Activated CD8-positive, alpha-beta T cell treated with anti-CD3 and anti-CD28 coated beads, Interleukin-2, amount 10 ng/mL, durations not matched to agents 7 days and 5 days (primary cell): ENCODE measurements at regions not wholly inside any gene's neighbourhood (a gene's known extent, or its start where the extent isn't known, plus 50 kb on each side); places are given as distances from the start of the nearest gene placed in this dataset.
"Not testable (repeated sequence)": the region's sequence is repeated elsewhere in the genome, so short reads cannot be mapped to it uniquely, and the experiment has no call there.

Experiments
- ATAC-seq: fragments of 150-1000 bp; cut with Tn5 transposase; one replicate; pipeline ENCODE4 v1.10.0; 2021; ENCODE audit warnings: moderate library complexity
- CTCF ChIA-PET: fragments of 350-600 bp; sonication (Branson Sonifier 250); formaldehyde crosslinking; loops from one replicate; lab custom pipeline; 2021; ENCODE audit warnings: antibody characterized with exemption; lab: Charles Lee
- POLR2A ChIA-PET: fragments of 350-600 bp; sonication (Branson Sonifier 250); formaldehyde crosslinking; loops from one replicate; lab custom pipeline; 2021; ENCODE audit warnings: antibody characterized with exemption; lab: Charles Lee
- DNase-seq: peaks from one replicate; pipeline ENCODE4 v3.0.0-alpha.2; 2020
- H3K27ac Mint-ChIP-seq: one replicate; pipeline ENCODE4 v1.8.0; 2021; ENCODE audit warnings: mild to moderate bottlenecking, mixed read lengths
- H3K27me3 Mint-ChIP-seq: one replicate; pipeline ENCODE4 v1.8.0; 2021; ENCODE audit warnings: low read depth, mixed read lengths
- H3K36me3 Mint-ChIP-seq: one replicate; pipeline ENCODE4 v1.8.0; 2021; ENCODE audit warnings: low read depth, mixed read lengths
- H3K4me1 Mint-ChIP-seq: one replicate; pipeline ENCODE4 v1.8.0; 2021; ENCODE audit warnings: low read depth, mixed read lengths
- H3K4me3 Mint-ChIP-seq: one replicate; pipeline ENCODE4 v1.8.0; 2021; ENCODE audit warnings: mild to moderate bottlenecking, mixed read lengths
- H3K9me3 Mint-ChIP-seq: one replicate; pipeline ENCODE4 v1.8.0; 2022; ENCODE audit warnings: mixed read lengths; ENCODE audit not compliant: insufficient read depth

GRCh38 chr6:144377586-144378210 is 92.6 kb downstream of the UTRN start:
- peak; percentile 76 for ATAC-seq
- CTCF ChIA-PET = no interaction called here
- Mint-ChIP-seq H3K9me3 (peaks cover 18% of the 10 kb centered on the region), H3K4me3 (no peak overlapping the region), H3K27me3 (no peaks in the 10 kb centered on the region), H3K4me1 (peaks cover 26% of the 10 kb centered on the region), H3K27ac (no peak overlapping the region), H3K36me3 (peaks cover 55% of the 10 kb centered on the region)
- peak; percentile 30 for DNase-seq
- POLR2A ChIA-PET = no interaction called here

GRCh38 chr6:144378437-144378836 is 93.3 kb downstream of the UTRN start:
- Mint-ChIP-seq H3K4me1 (peaks cover 26% of the 10 kb centered on the region), H3K4me3 (no peak overlapping the region), H3K36me3 (peaks cover 52% of the 10 kb centered on the region), H3K9me3 (peaks cover 18% of the 10 kb centered on the region), H3K27ac (no peak overlapping the region), H3K27me3 (no peaks in the 10 kb centered on the region)
- DNase-seq (no peak), ATAC-seq (no peak)
- POLR2A ChIA-PET = no interaction called here
- CTCF ChIA-PET = no interaction called here

- H3K9me3 Mint-ChIP-seq = peaks cover 18% of the 10 kb centered on the region
- ChIA-PET CTCF (no interaction called here), POLR2A (no interaction called here)
- no peaks in the 10 kb centered on the region for H3K27me3 Mint-ChIP-seq
- H3K4me1 Mint-ChIP-seq = peaks cover 29% of the 10 kb centered on the region
- no peak overlapping the region for H3K27ac Mint-ChIP-seq
- H3K4me3 Mint-ChIP-seq = no peak overlapping the region
- DNase-seq (no peak), ATAC-seq (no peak)
- peaks cover 56% of the 10 kb centered on the region for H3K36me3 Mint-ChIP-seq
Measured at GRCh38 chr6:144379356-144379755, 94.2 kb downstream of the UTRN start.

GRCh38 chr6:144381499-144381898 is 96.4 kb downstream of the UTRN start:
- H3K27me3 Mint-ChIP-seq, H3K27ac Mint-ChIP-seq, CTCF ChIA-PET, DNase-seq, POLR2A ChIA-PET, ATAC-seq, H3K4me3 Mint-ChIP-seq: not testable (repeated sequence)
- Mint-ChIP-seq H3K9me3 (peaks cover 18% of the 10 kb centered on the region), H3K4me1 (peaks cover 24% of the 10 kb centered on the region), H3K36me3 (peaks cover 56% of the 10 kb centered on the region)

- Mint-ChIP-seq H3K36me3 (peaks cover 56% of the 10 kb centered on the region), H3K4me3 (no peak overlapping the region), H3K4me1 (peaks cover 14% of the 10 kb centered on the region), H3K9me3 (peaks cover 18% of the 10 kb centered on the region), H3K27me3 (no peaks in the 10 kb centered on the region), H3K27ac (no peak overlapping the region)
- ChIA-PET POLR2A (no interaction called here), CTCF (no interaction called here)
- DNase-seq (no peak), ATAC-seq (no peak)
Measured at GRCh38 chr6:144383336-144383735, 98.2 kb downstream of the UTRN start.

- ATAC-seq (no peak), DNase-seq (no peak)
- peaks cover 14% of the 10 kb centered on the region for H3K4me1 Mint-ChIP-seq
- no peak overlapping the region for H3K4me3 Mint-ChIP-seq
- POLR2A ChIA-PET = interaction anchor here (0.7 kb wide), 1 partner anchor 25 kb away, joined by 3 read pairs; no protein-coding TSS in a partner anchor
- CTCF ChIA-PET = interaction anchor here (1.0 to 1.1 kb wide), 2 partner anchors 80 to 397 kb away, joined by 3 to 5 read pairs; no protein-coding TSS in a partner anchor
- peaks cover 53% of the 10 kb centered on the region for H3K36me3 Mint-ChIP-seq
- H3K9me3 Mint-ChIP-seq = peaks cover 18% of the 10 kb centered on the region
- H3K27ac Mint-ChIP-seq = no peak overlapping the region
- H3K27me3 Mint-ChIP-seq = no peaks in the 10 kb centered on the region
Measured at GRCh38 chr6:144384427-144384826, 99.3 kb downstream of the UTRN start.

DNA sequence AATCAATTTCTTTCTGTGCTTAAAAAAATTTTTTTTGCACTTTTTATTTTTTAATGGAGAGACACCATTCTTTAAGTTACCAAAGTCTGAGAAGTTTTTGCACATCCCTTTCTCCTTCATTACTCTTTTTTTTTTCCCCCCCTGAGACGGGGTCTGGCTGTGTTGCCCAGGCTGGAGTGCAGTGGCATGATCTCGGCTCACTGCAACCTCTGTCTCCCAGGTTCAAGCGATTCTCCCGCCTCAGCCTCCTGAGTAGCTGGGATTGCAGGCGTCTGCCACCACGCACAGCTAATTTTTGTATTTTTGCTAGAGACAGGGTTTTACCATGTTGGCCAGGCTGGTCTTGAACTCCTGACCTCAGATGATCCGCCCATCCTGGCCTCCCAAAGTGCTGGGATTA is 104.3 kb downstream of the UTRN start:
- ATAC-seq, DNase-seq, H3K9me3 Mint-ChIP-seq, H3K27me3 Mint-ChIP-seq, H3K27ac Mint-ChIP-seq, CTCF ChIA-PET, POLR2A ChIA-PET, H3K4me3 Mint-ChIP-seq: not testable (repeated sequence)
- Mint-ChIP-seq H3K36me3 (peaks cover 41% of the 10 kb centered on the region), H3K4me1 (peaks cover 24% of the 10 kb centered on the region)

GRCh38 chr6:144390202-144390601 is 105.1 kb downstream of the UTRN start:
- ATAC-seq (no peak), DNase-seq (no peak)
- Mint-ChIP-seq H3K27ac (no peak overlapping the region), H3K4me3 (no peak overlapping the region), H3K9me3 (no peaks in the 10 kb centered on the region), H3K27me3 (no peaks in the 10 kb centered on the region), H3K4me1 (peaks cover 21% of the 10 kb centered on the region), H3K36me3 (peaks cover 40% of the 10 kb centered on the region)
- ChIA-PET POLR2A (no interaction called here), CTCF (no interaction called here)

- no peak overlapping the region for H3K27ac Mint-ChIP-seq
- CTCF ChIA-PET = no interaction called here
Measured at GRCh38 chr6:144390886-144391285, 105.8 kb downstream of the UTRN start.

GRCh38 chr6:144392536-144392935 is 107.4 kb downstream of the UTRN start:
- H3K9me3 Mint-ChIP-seq = peaks cover 3% of the 10 kb centered on the region
- no peak for ATAC-seq
- H3K36me3 Mint-ChIP-seq = peaks cover 54% of the 10 kb centered on the region
- POLR2A ChIA-PET = no interaction called here
- H3K4me3 Mint-ChIP-seq = no peak overlapping the region
- no peaks in the 10 kb centered on the region for H3K27me3 Mint-ChIP-seq
- CTCF ChIA-PET = no interaction called here
- no peak for DNase-seq
- no peak overlapping the region for H3K27ac Mint-ChIP-seq
- H3K4me1 Mint-ChIP-seq = peaks cover 21% of the 10 kb centered on the region

More at GRCh38 chr6:144390886-144391285, 105.8 kb downstream of the UTRN start:
- DNase-seq (no peak), ATAC-seq (no peak)
- Mint-ChIP-seq H3K4me1 (peaks cover 21% of the 10 kb centered on the region), H3K36me3 (peaks cover 41% of the 10 kb centered on the region), H3K9me3 (no peaks in the 10 kb centered on the region), H3K4me3 (no peak overlapping the region), H3K27me3 (no peaks in the 10 kb centered on the region)
- POLR2A ChIA-PET = no interaction called here

DNA sequence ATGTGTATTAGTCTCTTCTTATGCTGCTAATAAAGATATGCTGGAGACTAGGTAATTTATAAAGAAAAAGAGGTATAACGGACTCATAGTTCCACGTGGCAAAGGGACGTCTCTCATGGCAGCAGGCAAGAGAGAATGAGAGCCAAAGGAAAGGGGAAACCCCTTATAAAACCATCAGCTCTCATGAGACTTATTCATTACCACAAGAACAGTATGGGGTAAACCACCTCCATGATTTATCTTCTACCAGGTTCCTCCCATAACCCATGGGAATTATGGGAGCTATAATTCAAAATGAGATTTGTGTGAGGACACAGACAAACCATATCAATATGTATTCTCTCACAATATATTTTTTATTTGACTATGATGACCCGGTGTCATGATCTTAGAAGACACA is 109.1 kb downstream of the UTRN start:
- ChIA-PET CTCF (no interaction called here), POLR2A (no interaction called here)
- Mint-ChIP-seq H3K36me3 (peaks cover 59% of the 10 kb centered on the region), H3K9me3 (peaks cover 12% of the 10 kb centered on the region), H3K27ac (no peak overlapping the region), H3K4me3 (no peak overlapping the region), H3K4me1 (peaks cover 17% of the 10 kb centered on the region), H3K27me3 (no peaks in the 10 kb centered on the region)
- DNase-seq = no peak
- ATAC-seq = no peak

DNA sequence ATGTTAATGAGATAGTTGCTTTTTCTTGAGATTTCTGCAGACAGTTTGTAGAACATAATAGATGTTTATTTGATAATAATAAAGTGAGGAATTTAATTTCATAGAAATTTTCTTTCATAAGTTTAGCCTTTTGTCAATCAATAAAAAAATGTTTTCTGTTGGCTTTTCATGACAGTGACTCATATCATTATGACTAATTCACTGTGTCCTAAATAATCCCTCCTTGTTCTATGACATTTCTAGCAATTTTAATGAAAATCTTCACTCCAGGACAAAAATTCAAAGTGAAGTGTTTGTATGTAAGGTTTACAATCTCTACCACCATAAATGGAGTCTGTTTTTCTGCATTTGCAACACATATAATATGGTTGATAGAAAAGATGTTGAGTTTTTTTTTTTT is 109.9 kb downstream of the UTRN start:
- peaks cover 65% of the 10 kb centered on the region for H3K36me3 Mint-ChIP-seq
- DNase-seq (no peak), ATAC-seq (no peak)
- H3K4me3 Mint-ChIP-seq = no peak overlapping the region
- H3K27me3 Mint-ChIP-seq = no peaks in the 10 kb centered on the region
- no peak overlapping the region for H3K27ac Mint-ChIP-seq
- POLR2A ChIA-PET = no interaction called here
- CTCF ChIA-PET = no interaction called here
- peaks cover 17% of the 10 kb centered on the region for H3K4me1 Mint-ChIP-seq
- H3K9me3 Mint-ChIP-seq = peaks cover 17% of the 10 kb centered on the region
